ENCODE measurements at regions not wholly inside any gene's neighbourhood (a gene's known extent, or its start where the extent isn't known, plus 50 kb on each side); places are given as distances from the start of the nearest gene placed in this dataset.
"Not testable (repeated sequence)": the region's sequence is repeated elsewhere in the genome, so short reads cannot be mapped to it uniquely, and the experiment has no call there.

DNA sequence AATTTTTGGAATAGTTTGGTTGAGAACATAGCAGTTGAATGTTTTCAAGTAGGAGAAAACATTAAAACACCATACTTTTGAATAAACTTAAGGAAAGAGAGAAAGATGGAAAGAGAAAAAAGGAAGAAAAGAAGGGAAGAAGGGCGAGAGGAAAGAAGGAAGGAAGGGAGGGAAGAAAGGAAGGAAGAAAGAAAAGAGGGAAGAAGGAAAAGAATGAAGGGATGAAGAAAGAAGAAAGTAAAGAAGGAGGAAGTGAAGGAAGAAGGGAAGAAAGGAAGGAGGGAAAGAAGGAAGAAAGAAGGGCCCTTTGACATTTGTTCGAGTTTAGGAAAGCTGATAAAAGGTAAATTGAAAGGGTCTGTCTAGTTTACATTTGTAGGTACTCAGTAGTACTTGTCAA, 482.7 kb downstream of the SIPA1L2 start:
- no peak for DNase-seq

DNA sequence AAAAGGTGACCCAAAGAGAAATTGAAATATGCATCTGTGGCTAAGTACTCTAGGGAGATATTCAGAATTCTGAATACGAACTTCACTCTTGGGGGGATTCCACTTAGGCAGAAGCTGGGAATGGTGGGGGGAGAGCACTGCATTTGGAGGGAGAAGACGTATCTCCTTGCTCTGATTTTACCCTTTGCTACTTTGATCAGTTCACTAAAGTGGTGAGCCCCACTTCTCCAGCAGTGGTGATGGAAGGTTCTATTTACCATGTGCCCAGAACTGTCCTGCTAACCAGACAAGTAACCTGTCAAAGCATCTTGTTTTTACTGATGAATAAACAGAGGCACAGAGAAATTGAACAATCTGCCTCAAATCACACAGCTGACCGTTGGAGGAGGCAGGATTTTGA, 483.4 kb downstream of the SIPA1L2 start:
- no peak for DNase-seq

DNA sequence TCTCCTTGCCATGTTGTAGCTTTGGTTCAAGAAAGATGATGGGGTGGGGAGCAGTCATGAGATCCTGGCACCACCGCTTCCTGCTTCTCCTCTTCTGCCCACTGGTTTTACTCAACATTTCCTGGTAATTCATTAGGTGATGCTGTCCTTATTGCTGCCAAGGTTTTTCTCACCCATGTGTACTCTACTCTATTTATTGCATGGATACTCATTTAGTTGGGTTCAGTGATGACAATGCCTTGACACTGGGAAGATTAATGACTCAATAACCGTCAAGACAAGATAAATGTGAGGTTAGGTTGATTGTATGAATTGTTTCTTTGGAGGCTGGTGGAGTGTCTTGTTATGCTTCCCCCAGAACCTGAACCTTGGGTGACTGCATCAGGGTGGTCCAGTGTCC, 484.2 kb downstream of the SIPA1L2 start:
- DNase-seq = no peak

DNA sequence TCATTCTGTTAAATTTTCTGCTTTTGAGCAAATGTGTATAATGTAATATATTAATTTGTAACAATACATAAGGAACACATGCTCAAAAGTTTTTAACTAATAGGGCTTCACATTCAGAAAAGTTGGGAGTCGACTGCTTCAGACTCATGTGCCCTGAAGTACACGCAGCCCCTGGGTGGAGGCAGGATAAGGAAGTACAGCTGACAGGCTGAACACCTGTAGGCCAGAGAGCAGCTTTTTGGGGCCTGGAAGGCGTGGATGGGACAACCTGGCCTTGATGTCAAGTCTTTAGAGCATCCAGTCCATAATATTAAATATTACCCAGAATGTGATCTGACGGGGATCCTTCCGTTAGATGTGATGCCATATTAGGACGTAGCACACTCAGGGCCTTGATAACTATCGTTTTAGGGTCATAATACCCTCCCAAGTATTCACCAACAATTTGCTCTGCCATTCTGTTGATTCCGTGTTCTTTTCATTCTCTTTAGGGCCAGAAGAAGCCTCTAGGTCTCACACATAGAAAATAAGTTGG, 485.2 kb downstream of the SIPA1L2 start:
- no peak for DNase-seq

DNA sequence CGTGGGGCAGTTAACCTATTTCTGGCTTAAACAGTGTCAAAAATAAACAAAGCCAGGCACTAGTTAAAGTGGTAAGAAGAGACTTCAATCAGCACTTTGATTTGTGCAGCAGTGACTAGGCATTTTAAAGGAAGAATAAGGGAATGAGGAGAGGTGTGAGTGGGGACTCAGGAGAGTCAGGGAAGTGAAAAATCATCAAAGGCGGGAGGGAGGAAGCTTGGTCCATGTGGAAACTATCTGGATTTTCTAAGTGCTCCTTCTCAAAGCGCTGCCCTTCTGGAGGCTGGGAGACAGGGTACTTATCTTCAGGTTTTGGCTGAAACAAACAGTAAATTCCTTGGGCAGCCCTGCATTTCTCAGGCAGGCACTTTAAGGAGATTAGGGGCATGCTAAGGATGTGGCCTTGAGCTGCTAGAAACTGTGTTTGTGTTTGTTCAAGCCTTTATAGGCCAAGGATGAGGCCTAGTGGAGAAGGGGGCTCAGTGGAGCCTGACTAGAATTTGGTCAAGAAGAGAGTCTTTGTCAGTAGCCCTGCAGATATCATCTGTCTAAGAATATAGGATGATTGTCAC, 486.5 kb downstream of the SIPA1L2 start:
- DNase-seq = no peak

DNA sequence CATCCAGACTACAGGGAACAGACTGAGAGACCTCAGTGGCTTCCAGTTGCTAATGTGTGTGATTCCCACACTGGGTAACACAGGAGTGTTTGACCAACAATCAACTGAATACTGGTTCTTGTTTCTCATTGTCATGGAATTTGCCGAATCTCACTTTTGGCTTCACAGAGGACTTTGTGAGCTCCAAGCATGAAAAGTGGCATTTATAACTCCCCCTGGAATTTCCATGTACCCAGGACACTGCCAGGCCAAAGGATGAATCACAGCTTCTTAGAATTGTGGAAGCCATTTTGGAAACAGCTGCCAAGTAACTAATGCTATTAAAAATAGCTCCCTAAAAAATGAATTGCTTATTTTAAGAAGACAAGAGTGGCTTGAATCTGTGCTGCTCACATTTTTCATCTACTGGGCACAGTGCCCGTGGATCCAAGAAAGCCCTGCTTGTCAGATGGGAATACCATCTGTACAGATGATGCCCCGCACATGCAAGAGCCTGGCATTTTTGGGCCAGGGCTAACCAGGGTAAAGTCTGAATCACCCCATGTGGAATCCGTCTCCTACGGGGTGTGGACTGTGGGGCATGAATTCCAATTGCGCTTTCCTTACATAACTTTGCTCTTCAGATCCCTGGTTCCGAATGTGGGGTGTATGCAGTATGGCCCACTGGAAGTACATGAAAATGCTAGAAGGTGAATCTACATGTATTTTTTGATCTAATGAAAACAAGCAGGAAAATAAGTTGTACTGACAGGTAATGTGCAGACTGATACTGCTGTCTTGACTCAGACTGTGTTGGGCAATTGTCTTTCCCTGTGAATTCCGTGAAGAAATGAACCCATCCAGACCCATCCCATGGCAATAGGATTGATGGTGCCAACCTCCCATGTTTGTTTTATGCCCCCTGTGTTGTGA, 487.3 kb downstream of the SIPA1L2 start:
- no peak for DNase-seq

DNA sequence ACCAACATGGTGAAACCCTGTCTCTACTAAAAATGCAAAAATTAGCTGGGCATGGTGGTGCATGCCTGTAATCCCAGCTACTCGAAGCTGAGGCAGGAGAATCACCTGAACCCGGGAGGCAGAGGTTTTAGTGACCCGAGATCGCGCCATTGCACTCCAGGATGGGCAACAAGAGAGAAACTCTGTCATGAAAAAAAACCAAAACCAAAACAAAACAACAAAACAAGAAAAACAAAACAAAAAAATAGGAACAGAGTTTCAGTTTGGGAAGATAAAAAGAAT, 488.8 kb downstream of the SIPA1L2 start:
- not testable (repeated sequence) for DNase-seq

DNA sequence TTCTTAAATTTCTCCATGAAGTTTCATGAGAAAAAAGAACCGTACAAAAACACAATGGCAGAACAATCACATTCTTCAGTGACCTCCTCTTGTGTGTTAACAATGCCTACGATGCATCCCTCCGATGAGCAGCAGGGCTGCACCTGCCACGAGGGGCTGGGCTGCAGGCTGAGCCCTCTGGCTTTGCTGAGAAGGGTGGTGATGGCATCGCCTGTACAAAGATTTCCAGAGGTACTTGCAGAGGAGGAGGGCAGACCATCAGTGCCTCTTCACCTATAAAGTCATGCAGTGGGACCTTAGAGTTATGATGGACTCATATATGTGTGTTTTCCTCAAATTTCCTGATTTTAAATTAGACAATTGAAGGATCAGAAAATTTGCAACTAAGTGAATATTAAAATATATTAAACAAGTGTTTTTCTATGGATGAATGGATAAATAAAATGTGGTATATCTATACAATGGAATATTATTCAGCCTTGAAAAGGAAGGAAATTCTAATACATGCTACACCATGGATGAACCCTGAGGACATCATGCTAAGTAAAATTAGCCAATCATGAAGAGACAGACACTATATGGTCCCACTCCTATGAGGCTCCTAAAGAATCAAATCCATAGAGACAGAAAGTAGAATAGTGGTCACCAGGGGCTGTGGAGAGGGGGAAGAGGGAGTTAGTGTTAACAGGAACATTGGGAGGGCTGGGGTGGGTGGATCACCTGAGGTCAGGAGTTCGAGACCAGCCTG, 489.3 kb downstream of the SIPA1L2 start:
- no peak for DNase-seq

DNA sequence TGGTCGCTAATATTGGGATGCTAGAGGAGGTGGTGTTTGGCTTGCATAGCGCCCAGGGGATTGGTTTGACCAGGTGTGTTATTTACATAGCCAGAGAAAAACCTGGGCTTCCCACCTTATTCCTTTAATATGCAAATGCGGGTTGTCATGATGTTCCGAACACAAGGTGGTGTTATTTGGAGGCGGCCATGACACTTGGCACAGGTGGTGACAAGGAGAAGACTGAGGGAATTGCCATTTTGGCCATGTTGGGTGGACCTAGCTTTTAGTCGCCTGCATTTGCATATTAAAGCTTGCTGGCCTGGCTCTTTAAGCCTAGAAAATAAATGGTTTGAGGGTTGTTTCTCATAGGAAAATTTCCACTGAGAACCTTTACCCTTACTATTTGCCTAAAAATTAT, 490.5 kb downstream of the SIPA1L2 start:
- DNase-seq = no peak

DNA sequence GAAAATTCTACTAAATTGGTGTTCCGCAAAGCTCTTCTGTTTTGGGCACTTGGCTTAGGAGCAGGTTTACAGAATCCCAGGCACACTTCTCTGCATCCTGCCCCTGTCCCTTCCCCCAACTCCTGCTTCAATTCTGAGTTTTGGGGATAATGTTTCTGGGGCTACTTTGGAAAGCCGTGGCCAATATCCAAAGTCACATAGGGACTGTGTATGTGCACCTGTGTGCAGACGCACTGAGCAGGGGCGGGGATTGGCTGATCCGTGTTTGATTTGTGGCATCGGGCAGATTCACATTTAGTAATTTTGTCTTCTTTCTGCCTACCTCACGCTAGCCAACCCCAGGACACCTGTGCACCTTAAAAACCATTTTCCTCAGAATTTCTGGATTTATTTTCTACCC, 491.9 kb downstream of the SIPA1L2 start:
- DNase-seq = no peak

DNA sequence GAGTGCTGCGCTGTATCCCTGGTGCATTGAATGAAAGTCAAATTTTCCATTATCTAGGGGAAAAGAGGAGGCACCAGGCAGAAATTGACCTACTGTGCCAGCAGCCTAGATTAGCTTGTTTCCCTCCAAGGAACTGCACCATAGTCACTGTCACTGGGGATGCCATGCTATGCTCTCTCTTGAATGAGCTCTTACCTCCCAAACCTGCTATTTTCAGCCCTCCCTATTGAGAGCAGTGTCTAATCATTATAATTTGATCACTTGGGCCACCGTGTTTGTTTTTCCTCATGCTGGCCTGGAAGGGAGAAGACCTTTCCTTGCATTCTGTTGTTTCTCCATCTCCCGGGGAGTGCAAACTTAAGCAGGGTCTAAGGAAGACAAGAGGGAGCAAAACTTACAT, 492.9 kb downstream of the SIPA1L2 start:
- no peak for DNase-seq

DNA sequence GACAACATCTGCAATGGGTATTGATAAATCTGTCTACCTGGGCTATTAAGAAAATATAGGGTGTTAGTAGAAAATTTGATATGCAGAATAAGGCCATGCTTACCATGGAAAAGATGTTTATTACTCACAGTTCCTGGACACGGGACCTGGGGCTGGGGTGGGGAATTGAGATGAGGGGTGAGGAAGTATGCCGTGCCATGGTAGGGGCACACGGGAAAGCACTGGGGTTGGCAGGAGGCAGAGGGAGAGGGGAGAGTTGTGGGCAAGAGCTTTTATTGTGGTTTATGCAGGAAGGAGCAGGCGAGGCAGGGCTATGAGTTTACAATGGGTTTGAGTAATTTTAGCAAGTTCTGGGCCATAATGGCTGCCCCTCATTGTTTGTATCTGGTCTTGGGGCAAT, 493.8 kb downstream of the SIPA1L2 start:
- no peak for DNase-seq

DNA sequence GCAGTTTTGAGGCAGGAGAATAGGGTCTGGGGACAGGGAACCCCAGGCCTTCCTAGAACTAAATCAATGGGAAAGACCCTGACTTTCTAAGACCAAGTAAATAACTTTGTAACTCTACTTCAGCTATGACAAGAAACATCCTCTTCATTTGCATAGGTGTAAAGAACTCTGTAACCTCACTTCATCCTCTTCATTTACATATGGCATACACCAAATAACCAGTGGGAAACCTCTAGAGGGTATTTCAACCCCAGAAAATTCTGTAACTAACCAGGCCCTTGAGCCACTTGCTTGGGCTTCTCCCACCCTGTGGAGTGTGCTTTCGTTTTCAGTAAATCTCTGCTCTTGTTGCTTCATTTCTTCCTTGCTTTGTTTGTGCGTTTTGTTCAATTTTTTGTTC, 495.6 kb downstream of the SIPA1L2 start:
- no peak for DNase-seq

DNA sequence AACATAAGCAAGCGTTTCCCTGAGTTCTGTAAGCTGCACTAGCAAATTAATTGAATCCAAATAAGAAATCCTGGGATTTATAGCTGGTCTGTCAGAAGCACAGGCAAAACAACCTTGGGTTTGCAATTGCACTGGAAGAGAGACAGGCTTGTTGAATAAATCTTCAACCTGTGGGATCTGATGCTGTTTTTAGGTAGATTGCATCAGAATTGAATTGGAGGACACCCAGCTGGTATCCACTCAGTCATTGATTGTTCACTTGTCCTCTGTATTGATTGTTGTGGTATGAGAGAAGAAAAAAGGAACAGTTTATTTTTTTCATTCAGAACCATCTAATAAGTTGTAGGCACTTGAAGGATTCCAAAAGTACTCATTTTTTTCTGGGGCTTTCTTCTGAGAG, 497.4 kb downstream of the SIPA1L2 start:
- no peak for DNase-seq

DNA sequence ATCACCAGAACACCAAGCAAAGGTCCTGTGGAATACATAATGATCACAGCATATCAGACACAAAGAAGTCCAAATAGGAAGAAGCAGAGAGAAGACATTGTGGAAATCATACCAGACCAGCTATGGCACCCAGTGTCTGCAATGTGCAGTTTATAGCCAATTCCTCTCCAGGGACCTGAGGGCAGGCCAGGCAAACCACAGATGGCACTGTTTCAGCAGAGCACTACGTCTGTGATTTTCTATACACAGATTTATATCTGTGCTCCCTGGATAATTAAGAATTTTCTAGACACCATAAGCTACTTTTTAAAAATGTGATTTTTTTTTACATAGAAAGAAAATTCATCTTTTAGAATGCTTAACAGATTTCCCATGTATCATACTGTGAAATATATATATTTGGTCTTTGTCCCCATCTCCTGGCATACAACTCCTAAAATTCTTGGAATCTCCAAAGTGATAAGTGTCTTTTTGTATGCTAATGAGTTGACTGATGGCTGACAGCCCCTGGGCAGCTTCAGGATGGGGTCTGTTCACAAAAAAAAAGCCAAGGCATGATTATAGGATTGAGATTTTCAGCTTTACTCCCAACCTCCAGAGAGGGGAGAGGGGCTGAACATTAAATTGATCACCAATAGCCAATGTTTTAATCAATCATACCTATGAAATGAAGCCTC, 498.1 kb downstream of the SIPA1L2 start:
- no peak for DNase-seq

DNA sequence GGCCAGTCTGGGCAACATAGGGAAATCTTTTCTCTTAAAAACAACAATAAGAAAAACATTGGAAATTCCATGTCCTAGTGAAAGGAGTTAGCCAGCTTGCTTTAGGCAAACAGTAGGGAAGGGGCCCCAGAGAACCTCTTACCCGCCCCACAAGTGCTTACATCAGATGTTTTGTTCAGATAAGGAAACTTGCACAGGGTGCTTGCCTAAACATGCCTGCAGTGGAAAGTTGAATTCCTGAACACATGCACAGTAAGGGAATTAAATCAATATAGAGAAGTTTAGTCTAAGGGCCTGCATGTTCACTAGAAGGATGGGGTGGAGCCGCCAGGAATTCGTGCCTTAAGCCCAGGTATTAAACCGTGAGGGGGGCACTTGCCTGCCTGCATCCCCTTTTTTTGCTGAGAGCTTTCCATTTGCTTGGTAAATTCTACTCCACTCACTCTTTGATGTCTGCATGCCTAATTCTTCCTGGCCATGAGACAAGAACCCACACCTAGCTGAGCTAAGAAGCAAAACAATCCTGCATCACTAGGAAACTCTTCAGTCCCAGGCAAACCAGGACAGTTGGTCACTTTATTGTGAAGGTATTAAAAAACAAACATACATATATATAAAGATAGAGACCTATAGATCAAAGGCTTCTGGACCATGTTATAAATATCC, 499.0 kb downstream of the SIPA1L2 start:
- DNase-seq = no peak

DNA sequence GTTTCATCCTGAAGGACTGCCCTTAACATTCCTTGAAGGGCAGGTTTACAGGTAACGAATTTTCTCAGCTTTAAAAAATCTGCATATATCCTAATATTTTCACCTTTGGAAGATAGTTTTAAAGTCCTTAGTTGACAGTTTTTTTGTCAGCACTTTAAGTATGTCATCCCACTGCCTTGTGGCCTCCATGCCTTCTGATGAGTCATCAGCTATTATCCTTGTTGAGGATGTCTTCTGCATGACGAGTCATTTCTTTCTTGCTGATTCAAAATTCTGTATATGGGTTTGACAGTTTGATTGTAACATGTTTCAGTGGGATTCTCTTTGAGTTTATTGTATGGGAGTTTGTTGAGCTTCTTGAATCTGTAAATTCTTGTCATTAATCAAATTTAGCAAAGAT, 500.6 kb downstream of the DISC1 start:
- DNase-seq = no peak

DNA sequence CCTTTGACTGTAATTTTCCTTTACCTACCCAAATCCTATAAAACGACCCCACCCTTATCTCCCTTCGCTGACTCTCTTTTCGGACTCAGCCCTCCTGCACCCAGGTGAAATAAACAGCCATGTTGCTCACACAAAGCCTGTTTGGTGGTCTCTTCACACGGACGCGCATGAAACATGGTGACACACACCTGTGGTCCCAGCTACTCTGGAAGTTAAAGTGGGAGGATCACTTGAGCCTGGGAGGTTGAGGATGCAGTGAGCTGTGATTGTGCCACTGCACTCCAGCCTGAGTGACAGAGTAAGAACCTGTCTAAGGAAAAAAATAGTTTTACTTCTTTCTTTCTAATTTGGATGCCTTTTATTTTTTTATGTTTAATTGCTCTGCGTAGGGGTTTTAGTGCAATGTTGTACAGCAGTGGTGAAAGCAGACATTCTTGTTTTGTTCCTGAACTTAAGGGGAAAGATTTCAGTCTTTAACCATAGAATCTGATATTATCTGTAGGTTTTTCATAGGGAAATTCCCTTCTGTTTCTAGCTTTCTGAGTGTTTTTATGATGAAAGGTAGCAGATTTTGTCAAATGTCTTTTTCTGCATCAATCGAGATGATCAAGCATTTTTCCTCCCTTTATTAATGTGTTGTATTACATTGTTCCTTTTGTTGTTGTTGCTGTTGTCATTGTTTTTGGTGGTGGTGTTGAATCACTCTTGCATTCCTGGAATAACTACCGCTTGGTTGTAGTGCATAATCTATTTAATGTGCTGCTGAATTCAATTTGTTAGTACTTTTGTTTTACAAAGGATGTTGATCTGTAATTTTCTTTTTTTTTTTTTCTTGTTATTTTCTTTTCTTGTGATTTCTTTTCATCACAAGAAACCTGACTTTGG, 497.4 kb downstream of the DISC1 start:
- DNase-seq = no peak

DNA sequence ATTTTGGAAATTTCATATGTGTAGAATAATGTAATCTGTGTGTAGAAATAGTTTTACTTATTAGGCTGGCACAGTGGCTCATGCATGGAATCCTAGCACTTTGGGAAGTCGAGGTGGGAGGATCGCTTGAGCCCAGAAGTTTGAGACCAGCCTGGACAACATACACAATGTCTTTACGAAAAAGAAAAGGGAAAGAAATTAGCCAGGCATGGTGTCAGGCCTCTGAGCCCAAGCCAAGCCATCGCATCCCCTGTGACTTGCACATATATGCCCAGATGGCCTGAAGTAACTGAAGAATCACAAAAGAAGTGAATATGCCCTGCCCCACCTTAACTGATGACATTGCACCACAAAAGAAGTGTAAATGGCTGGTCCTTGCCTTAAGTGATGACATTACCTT, 491.3 kb downstream of the DISC1 start:
- not testable (repeated sequence) for DNase-seq

DNA sequence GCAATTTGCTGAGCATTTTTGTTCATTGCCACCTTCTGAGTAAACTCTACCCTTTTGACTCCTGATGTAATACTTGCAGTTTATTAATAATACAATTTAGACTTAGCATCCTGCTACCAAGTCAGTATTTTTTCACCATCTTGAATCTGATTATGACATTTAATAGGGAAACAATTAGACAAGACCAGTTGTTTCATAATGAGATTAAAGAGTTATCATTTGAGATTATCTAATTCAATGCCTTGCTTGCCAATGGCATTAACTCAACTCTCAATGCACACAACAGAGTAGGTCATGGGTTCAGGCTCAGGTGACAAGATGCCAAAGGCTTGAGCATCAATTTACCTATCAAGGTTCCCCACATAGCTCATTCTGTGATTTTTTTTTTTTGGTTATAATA, 488.4 kb downstream of the DISC1 start:
- DNase-seq = no peak

DNA sequence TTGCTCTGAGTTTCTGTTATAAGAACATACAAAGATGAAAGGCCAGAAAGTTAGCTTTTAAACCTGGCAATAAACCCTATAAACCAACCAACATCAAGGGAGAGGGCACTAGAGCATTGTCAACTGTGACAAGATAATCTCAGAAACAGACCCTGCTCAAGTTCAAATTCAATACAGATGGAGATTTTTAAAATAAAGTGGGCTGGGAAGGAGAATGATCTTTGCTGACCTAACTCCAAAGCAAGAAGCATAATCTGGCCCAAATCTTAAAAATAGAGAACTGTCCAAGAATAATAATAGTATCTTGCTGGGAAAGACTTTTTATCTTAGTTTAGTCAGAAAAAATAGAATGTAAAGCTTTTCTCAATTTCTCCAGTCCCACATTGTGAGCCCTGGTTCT, 485.5 kb downstream of the DISC1 start:
- no peak for DNase-seq

DNA sequence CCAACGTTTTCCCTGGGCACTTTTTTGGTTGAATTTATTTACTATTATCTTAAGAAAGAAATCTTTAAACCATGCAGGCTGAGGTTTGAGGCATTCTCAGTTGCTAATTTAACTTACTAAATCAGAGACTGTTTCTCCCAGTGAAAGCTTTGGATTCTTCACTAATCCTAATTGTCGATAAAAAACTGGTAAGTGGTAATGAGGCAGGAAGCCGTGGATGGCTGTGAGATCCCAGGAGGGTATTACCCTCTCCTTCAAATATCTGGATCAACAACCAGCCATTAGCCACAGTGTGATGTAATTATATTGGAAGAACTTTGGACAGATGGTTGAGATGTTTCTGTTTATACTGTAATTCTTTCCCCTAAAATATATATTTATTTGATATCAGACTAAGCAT, 485.0 kb downstream of the DISC1 start:
- DNase-seq = no peak
